ENCODE measurements at regions not wholly inside any gene's neighbourhood (a gene's known extent, or its start where the extent isn't known, plus 50 kb on each side); places are given as distances from the start of the nearest gene placed in this dataset.

DNA sequence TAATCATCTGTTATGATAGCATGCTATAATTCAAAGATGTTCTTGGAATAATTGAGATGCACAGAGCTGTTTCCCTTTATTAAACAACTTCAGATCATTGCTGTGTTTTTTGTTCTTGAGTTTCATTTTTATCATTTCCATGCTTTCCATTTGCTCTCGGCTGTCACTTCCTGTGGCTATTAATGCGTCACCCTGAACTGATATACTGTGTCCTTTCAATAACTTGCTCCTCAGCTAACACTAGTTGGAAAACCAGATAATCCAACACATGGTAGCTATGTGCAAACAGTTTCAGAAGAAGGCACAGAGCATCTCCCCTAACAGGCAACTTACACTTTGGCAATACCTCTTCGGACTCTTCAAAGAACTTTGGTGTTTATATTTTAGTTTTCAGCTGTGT lies 376.0 kb downstream of the GBA3 start:
- no peak for TF ChIP-seq POLR2A (IDR thresholded peaks at IDR 0.05)
- TF ChIP-seq, protein P1, sequence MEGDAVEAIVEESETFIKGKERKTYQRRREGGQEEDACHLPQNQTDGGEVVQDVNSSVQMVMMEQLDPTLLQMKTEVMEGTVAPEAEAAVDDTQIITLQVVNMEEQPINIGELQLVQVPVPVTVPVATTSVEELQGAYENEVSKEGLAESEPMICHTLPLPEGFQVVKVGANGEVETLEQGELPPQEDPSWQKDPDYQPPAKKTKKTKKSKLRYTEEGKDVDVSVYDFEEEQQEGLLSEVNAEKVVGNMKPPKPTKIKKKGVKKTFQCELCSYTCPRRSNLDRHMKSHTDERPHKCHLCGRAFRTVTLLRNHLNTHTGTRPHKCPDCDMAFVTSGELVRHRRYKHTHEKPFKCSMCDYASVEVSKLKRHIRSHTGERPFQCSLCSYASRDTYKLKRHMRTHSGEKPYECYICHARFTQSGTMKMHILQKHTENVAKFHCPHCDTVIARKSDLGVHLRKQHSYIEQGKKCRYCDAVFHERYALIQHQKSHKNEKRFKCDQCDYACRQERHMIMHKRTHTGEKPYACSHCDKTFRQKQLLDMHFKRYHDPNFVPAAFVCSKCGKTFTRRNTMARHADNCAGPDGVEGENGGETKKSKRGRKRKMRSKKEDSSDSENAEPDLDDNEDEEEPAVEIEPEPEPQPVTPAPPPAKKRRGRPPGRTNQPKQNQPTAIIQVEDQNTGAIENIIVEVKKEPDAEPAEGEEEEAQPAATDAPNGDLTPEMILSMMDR (IDR thresholded peaks at IDR 0.05) = no peak
